ENCODE measurements at regions not wholly inside any gene's neighbourhood (a gene's known extent, or its start where the extent isn't known, plus 50 kb on each side); places are given as distances from the start of the nearest gene placed in this dataset.
A peak's percentile ranks its signal among the peaks of the same experiment; 100 is the strongest.

GRCh38 chr3:152771120-152771519 lies 63.8 kb upstream of the P2RY1 start:
- no peak overlapping the region for H2AFZ ChIP-seq (ENCODE audit: control insufficient read depth, low read depth, low read length)
- no peak overlapping the region for H3K27ac ChIP-seq (ENCODE audit: control insufficient read depth, insufficient read depth)
- no peaks in the 10 kb centered on the region for H3K79me2 ChIP-seq (ENCODE audit: control insufficient read depth, insufficient read depth, low read length)
- no TSS peak for BruUV-seq (replicated peaks)
- DNase-seq (ENCODE audit: low read depth, low spot score) (no peak), FAIRE-seq (no peak), ATAC-seq (no peak)
- no peak overlapping the region for H3K4me2 ChIP-seq (ENCODE audit: control insufficient read depth, insufficient read depth)
- no peaks in the 10 kb centered on the region for H4K20me1 ChIP-seq (ENCODE audit: control insufficient read depth, insufficient read depth)
- TF ChIP-seq ATF7 (IDR thresholded peaks at IDR 0.05; ENCODE audit: low read depth) (peak; percentile 50; the same call in 1 of the 2 replicates), FOS (IDR thresholded peaks at IDR 0.05; ENCODE audit: borderline replicate concordance, extremely low read depth, insufficient read length) (no peak)
- no peaks in the 10 kb centered on the region for H3K36me3 ChIP-seq (ENCODE audit: control insufficient read depth in 2 of 2, insufficient read depth in 2 of 2, low read length in 1 of 2)
- RAD21 ChIA-PET (ENCODE audit: unreplicated experiment), result interaction anchor here (1.7 kb wide), 1 partner anchor 9 kb away, joined by 4 read pairs; no protein-coding TSS in a partner anchor
- intact Hi-C loops (cut with micrococcal nuclease; ENCODE audit: unreplicated experiment), result no loop called here
- SMC1A ChIA-PET (ENCODE audit: uncharacterized antibody, unreplicated experiment), result interaction anchor here (1.5 kb wide), 1 partner anchor 195 kb away, joined by 3 read pairs; no protein-coding TSS in a partner anchor
- no peak overlapping the region for H3K4me3 ChIP-seq
- H3K4me1 ChIP-seq (ENCODE audit: control insufficient read depth, insufficient read depth, low read length), result no peaks in the 10 kb centered on the region
- WGBS (ENCODE audit: insufficient coverage, insufficient replicate concordance, low lambda C conversion rate, missing lambda C conversion rate), result 100% methylated on average over 1 of the region's 1 CpG
- H3K27me3 ChIP-seq (replicated peaks in 1 of 2; ENCODE audit: control insufficient read depth in 2 of 2, insufficient read depth in 2 of 2, low read length in 1 of 2), result no peaks in the 10 kb centered on the region
- POLR2A ChIA-PET, result no interaction called here
- no peaks in the 10 kb centered on the region; the same call in 2 of the 3 replicates for H3K9me3 ChIP-seq (replicated peaks; ENCODE audit: control insufficient read depth, insufficient read depth, low read length)
- no peak overlapping the region for H3K9ac ChIP-seq (ENCODE audit: control insufficient read depth, insufficient read depth, low read length)
- CTCF ChIA-PET, result no interaction called here
- in situ Hi-C loops (cut with MboI), result no loop called here

DNA sequence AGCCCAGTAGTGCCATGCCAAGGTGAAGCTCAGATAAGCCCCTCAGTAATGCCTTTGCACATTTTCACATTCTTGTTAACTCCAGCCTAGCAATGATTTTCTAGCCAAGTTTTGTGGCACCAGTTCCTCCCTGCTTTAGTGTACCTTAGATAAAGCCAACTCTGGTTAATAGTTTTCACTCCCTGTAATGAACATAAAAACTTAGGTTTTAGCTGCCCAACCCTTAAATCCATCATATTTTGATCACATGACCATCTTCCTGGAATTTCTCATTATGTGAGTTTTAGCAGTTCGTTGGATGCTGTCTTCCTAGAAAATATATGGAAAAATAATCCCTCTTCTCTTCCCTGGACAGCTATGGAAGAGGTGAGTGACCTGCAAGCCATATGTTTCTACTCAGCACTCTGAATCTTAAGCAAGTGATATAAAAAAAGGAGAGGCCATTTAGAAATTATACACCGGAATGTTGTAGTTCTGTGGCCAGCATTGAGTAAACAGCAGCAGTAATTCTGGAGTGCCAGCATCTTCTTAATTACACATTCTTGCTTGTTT lies 62.2 kb upstream of the P2RY1 start:
- Histone ChIP-seq H3K79me2 (ENCODE audit: control insufficient read depth, insufficient read depth, low read length) (no peaks in the 10 kb centered on the region), H3K4me3 (no peak overlapping the region), H4K20me1 (ENCODE audit: control insufficient read depth, insufficient read depth) (no peaks in the 10 kb centered on the region), H3K36me3 (ENCODE audit: control insufficient read depth in 2 of 2, insufficient read depth in 2 of 2, low read length in 1 of 2) (no peaks in the 10 kb centered on the region), H3K9me3 (replicated peaks; ENCODE audit: control insufficient read depth, insufficient read depth, low read length) (no peaks in the 10 kb centered on the region; the same call in 2 of the 3 replicates), H3K4me2 (ENCODE audit: control insufficient read depth, insufficient read depth) (no peak overlapping the region), H3K27ac (ENCODE audit: control insufficient read depth, insufficient read depth) (no peak overlapping the region), H2AFZ (ENCODE audit: control insufficient read depth, low read depth, low read length) (no peak overlapping the region), H3K27me3 (replicated peaks in 1 of 2; ENCODE audit: control insufficient read depth in 2 of 2, insufficient read depth in 2 of 2, low read length in 1 of 2) (no peaks in the 10 kb centered on the region), H3K9ac (ENCODE audit: control insufficient read depth, insufficient read depth, low read length) (no peak overlapping the region), H3K4me1 (ENCODE audit: control insufficient read depth, insufficient read depth, low read length) (no peaks in the 10 kb centered on the region)
- intact Hi-C loops (cut with micrococcal nuclease; ENCODE audit: unreplicated experiment) (no loop called here), in situ Hi-C loops (cut with MboI) (no loop called here)
- no peak for ATAC-seq
- RAD21 ChIA-PET (ENCODE audit: unreplicated experiment), result no interaction called here
- BruUV-seq (replicated peaks), result no TSS peak
- POLR2A ChIA-PET, result no interaction called here
- DNase-seq (ENCODE audit: low read depth, low spot score), result no peak
- CTCF ChIA-PET, result no interaction called here
- WGBS (ENCODE audit: insufficient coverage, insufficient replicate concordance, low lambda C conversion rate, missing lambda C conversion rate), result 45% methylated on average over 2 of the region's 2 CpGs
- TF ChIP-seq, protein P1, sequence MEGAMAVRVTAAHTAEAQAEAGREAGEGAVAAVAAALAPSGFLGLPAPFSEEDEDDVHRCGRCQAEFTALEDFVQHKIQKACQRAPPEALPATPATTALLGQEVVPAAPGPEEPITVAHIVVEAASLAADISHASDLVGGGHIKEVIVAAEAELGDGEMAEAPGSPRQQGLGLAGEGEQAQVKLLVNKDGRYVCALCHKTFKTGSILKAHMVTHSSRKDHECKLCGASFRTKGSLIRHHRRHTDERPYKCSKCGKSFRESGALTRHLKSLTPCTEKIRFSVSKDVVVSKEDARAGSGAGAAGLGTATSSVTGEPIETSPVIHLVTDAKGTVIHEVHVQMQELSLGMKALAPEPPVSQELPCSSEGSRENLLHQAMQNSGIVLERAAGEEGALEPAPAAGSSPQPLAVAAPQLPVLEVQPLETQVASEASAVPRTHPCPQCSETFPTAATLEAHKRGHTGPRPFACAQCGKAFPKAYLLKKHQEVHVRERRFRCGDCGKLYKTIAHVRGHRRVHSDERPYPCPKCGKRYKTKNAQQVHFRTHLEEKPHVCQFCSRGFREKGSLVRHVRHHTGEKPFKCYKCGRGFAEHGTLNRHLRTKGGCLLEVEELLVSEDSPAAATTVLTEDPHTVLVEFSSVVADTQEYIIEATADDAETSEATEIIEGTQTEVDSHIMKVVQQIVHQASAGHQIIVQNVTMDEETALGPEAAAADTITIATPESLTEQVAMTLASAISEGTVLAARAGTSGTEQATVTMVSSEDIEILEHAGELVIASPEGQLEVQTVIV (IDR thresholded peaks at IDR 0.05; ENCODE audit: borderline replicate concordance, partially characterized antibody), result no peak
- TF ChIP-seq, protein P2, sequence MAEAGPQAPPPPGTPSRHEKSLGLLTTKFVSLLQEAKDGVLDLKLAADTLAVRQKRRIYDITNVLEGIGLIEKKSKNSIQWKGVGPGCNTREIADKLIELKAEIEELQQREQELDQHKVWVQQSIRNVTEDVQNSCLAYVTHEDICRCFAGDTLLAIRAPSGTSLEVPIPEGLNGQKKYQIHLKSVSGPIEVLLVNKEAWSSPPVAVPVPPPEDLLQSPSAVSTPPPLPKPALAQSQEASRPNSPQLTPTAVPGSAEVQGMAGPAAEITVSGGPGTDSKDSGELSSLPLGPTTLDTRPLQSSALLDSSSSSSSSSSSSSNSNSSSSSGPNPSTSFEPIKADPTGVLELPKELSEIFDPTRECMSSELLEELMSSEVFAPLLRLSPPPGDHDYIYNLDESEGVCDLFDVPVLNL (IDR thresholded peaks at IDR 0.05; ENCODE audit: low read depth, low read length), result no peak
- no peak for TF ChIP-seq TAF1 (IDR thresholded peaks at IDR 0.05; ENCODE audit: borderline replicate concordance, low read depth, low read length)
- TF ChIP-seq SMAD5 (IDR thresholded peaks at IDR 0.05; ENCODE audit: low read depth), result no peak
- no peak for TF ChIP-seq NR2C2 (IDR thresholded peaks at IDR 0.05; ENCODE audit: borderline replicate concordance, control insufficient read depth, insufficient read length, low read depth)
- TF ChIP-seq IKZF2 (IDR thresholded peaks at IDR 0.05), result no peak
- no peak for FAIRE-seq
- SMC1A ChIA-PET (ENCODE audit: uncharacterized antibody, unreplicated experiment), result interaction anchor here (1.2 kb wide), 1 partner anchor 264 kb away, joined by 4 read pairs; no protein-coding TSS in a partner anchor
